Loucy (cell line): ENCODE measurements at regions not wholly inside any gene's neighbourhood (a gene's known extent, or its start where the extent isn't known, plus 50 kb on each side); places are given as distances from the start of the nearest gene placed in this dataset.

Experiments
- H2AFZ ChIP-seq: fragments of 200-600 bp; sonication (generic); 2 replicates; pipeline ENCODE4 v1.6.0; 2016; ENCODE audit warnings: antibody characterized with exemption, mild to moderate bottlenecking, low read length, moderate library complexity
- H3F3A ChIP-seq: fragments of 200-600 bp; 2 replicates; pipeline ENCODE4 v1.6.0; 2016; ENCODE audit warnings: antibody characterized with exemption, low read depth, mild to moderate bottlenecking
- H3K27me3 ChIP-seq: fragments of 200-600 bp; sonication (generic); 2 replicates; pipeline ENCODE4 v1.6.1; 2014; ENCODE audit warnings: low read length, mild to moderate bottlenecking; ENCODE audit not compliant: insufficient read depth, poor library complexity, severe bottlenecking
- H3K36me3 ChIP-seq: fragments of 200-600 bp; sonication (generic); 2 replicates; pipeline ENCODE4 v1.6.1; 2016; ENCODE audit warnings: low read length; ENCODE audit not compliant: insufficient read depth
- H3K4me1 ChIP-seq: fragments of 200-600 bp; sonication (generic); 2 replicates; pipeline ENCODE4 v1.5.1; 2014; ENCODE audit warnings: low read length, mild to moderate bottlenecking; ENCODE audit not compliant: insufficient read depth, poor library complexity, severe bottlenecking
- H3K4me2 ChIP-seq: fragments of 200-600 bp; sonication (generic); 2 replicates; pipeline ENCODE4 v1.6.0; 2014; ENCODE audit warnings: antibody characterized with exemption, low read length, low read depth, mild to moderate bottlenecking; ENCODE audit not compliant: poor library complexity, severe bottlenecking
- H3K4me3 ChIP-seq: fragments of 200-600 bp; sonication (generic); 2 replicates; pipeline ENCODE4 v1.5.1; 2014; ENCODE audit warnings: low read length, mild to moderate bottlenecking, mixed read lengths; ENCODE audit not compliant: poor library complexity, severe bottlenecking
- H3K79me2 ChIP-seq: fragments of 200-600 bp; sonication (generic); 2 replicates; pipeline ENCODE4 v1.6.1; 2014; ENCODE audit warnings: low read length; ENCODE audit not compliant: insufficient read depth
- H3K9ac ChIP-seq: fragments of 200-600 bp; sonication (generic); 2 replicates; pipeline ENCODE4 v1.6.0; 2014; ENCODE audit warnings: mild to moderate bottlenecking, low read depth, low read length, moderate library complexity; ENCODE audit not compliant: poor library complexity, severe bottlenecking
- H3K9me2 ChIP-seq: fragments of 200-600 bp; sonication (generic); replicated peaks from 2 replicates; pipeline ENCODE4 v1.6.1; 2016; ENCODE audit warnings: low read depth, low read length, mixed read lengths
- H3K9me3 ChIP-seq: fragments of 200-600 bp; sonication (generic); 2 replicates; pipeline ENCODE4 v1.6.1; 2014; ENCODE audit warnings: mild to moderate bottlenecking, antibody characterized with exemption, low read length, low read depth; ENCODE audit not compliant: insufficient read depth
- H4K20me1 ChIP-seq: fragments of 200-600 bp; sonication (generic); 2 replicates; pipeline ENCODE4 v1.6.0; 2014; ENCODE audit warnings: antibody characterized with exemption, low read length, mild to moderate bottlenecking; ENCODE audit not compliant: insufficient read depth, poor library complexity, severe bottlenecking
- EZH2phosphoT487 ChIP-seq: fragments of 200-600 bp; IDR thresholded peaks from 2 replicates; pipeline ENCODE4 v1.6.1; 2018; ENCODE audit warnings: antibody characterized with exemption, mild to moderate bottlenecking, moderate library complexity, borderline replicate concordance
- TF ChIP-seq, protein P1 (sequence below): fragments of 200-600 bp; sonication (generic); conservative IDR thresholded peaks from 2 replicates; pipeline ENCODE4 v1.5.1; 2014; ENCODE audit warnings: mild to moderate bottlenecking, antibody characterized with exemption, low read length

- Histone ChIP-seq H3K9me2 (no peaks in the 10 kb centered on the region), H2AFZ (no peak overlapping the region), H3K79me2 (no peaks in the 10 kb centered on the region), H3K4me3 (no peak overlapping the region), H3K4me2 (no peak overlapping the region), H3K4me1 (no peaks in the 10 kb centered on the region), H3K9me3 (no peaks in the 10 kb centered on the region), H4K20me1 (no peaks in the 10 kb centered on the region), H3F3A (no peaks in the 10 kb centered on the region), H3K27me3 (no peaks in the 10 kb centered on the region), H3K9ac (no peak overlapping the region), H3K36me3 (no peaks in the 10 kb centered on the region)
- TF ChIP-seq EZH2phosphoT487 = no peak
- TF ChIP-seq, protein P1, sequence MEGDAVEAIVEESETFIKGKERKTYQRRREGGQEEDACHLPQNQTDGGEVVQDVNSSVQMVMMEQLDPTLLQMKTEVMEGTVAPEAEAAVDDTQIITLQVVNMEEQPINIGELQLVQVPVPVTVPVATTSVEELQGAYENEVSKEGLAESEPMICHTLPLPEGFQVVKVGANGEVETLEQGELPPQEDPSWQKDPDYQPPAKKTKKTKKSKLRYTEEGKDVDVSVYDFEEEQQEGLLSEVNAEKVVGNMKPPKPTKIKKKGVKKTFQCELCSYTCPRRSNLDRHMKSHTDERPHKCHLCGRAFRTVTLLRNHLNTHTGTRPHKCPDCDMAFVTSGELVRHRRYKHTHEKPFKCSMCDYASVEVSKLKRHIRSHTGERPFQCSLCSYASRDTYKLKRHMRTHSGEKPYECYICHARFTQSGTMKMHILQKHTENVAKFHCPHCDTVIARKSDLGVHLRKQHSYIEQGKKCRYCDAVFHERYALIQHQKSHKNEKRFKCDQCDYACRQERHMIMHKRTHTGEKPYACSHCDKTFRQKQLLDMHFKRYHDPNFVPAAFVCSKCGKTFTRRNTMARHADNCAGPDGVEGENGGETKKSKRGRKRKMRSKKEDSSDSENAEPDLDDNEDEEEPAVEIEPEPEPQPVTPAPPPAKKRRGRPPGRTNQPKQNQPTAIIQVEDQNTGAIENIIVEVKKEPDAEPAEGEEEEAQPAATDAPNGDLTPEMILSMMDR = no peak
These were observed 1917.7 kb upstream of the PIK3C3 start for GRCh38 chr18:40037356-40037755.

GRCh38 chr18:40036861-40037260 lies 1918.2 kb upstream of the PIK3C3 start:
- H3K4me1 ChIP-seq = no peaks in the 10 kb centered on the region
- no peaks in the 10 kb centered on the region for H4K20me1 ChIP-seq
- no peaks in the 10 kb centered on the region for H3K79me2 ChIP-seq
- H3K9me3 ChIP-seq = no peaks in the 10 kb centered on the region
- H3K9me2 ChIP-seq = no peaks in the 10 kb centered on the region
- no peak overlapping the region for H3K4me2 ChIP-seq
- H2AFZ ChIP-seq = no peak overlapping the region
- H3K36me3 ChIP-seq = no peaks in the 10 kb centered on the region
- no peak for TF ChIP-seq EZH2phosphoT487
- TF ChIP-seq, protein P1 = no peak
- H3K4me3 ChIP-seq = no peak overlapping the region
- no peaks in the 10 kb centered on the region for H3F3A ChIP-seq
- no peaks in the 10 kb centered on the region for H3K27me3 ChIP-seq
- H3K9ac ChIP-seq = no peak overlapping the region

DNA sequence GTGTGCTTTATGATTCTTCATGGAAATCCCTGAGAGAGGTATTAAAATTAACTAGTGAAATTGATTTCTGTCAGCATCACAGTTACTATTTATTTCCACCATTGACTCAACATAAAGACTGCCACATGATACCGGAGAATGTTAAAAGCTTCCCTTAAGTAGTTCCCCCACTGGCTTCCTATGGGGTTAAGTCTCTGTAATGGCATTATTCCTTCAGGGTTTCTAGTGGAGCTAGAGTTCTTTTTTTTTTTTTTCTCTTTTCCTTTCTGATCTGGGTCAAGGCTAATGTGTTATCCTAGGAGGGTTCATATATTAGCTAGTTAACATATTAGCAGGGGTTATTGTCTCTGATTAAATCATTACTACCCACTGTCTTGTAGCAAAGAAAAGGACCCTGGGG lies 1919.1 kb upstream of the PIK3C3 start:
- TF ChIP-seq, protein P1 = no peak
- no peak for TF ChIP-seq EZH2phosphoT487
- no peaks in the 10 kb centered on the region for H3K79me2 ChIP-seq
- no peak overlapping the region for H3K4me2 ChIP-seq
- no peak overlapping the region for H3K4me3 ChIP-seq
- H3K36me3 ChIP-seq = no peaks in the 10 kb centered on the region
- H2AFZ ChIP-seq = no peak overlapping the region
- no peaks in the 10 kb centered on the region for H3K9me3 ChIP-seq
- H4K20me1 ChIP-seq = no peaks in the 10 kb centered on the region
- H3K27me3 ChIP-seq = no peaks in the 10 kb centered on the region
- H3F3A ChIP-seq = no peaks in the 10 kb centered on the region
- no peak overlapping the region for H3K9ac ChIP-seq
- H3K4me1 ChIP-seq = no peaks in the 10 kb centered on the region
- H3K9me2 ChIP-seq = no peaks in the 10 kb centered on the region
